ENCODE measurements at regions not wholly inside any gene's neighbourhood (a gene's known extent, or its start where the extent isn't known, plus 50 kb on each side); places are given as distances from the start of the nearest gene placed in this dataset.
"Not testable (repeated sequence)": the region's sequence is repeated elsewhere in the genome, so short reads cannot be mapped to it uniquely, and the experiment has no call there.

DNA sequence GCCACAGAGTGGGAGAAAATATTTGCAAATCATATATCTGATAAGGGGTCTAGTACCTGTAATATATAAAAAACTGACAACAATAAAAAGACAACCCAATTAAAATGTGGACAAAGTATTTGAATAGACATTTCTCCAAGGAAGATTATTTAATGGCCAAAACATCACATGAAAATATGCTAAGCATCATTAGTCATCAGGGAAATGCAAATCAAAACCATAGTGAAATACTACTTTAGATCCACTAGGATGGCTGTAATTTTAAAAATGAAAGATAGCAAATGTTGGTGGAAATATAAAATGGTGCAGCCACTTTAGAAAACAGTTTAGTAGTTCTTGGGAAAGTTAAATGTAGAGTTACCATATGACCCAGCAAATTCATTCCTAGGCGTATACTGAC, 118.7 kb upstream of the KIF26B start:
- in situ Hi-C loops (cut with MboI; ENCODE audit: low sequenced_read_pairs): loop anchor here (25.0 kb wide), 2 partner anchors 199 to 424 kb away; partner anchors contain the start of gene COX20

DNA sequence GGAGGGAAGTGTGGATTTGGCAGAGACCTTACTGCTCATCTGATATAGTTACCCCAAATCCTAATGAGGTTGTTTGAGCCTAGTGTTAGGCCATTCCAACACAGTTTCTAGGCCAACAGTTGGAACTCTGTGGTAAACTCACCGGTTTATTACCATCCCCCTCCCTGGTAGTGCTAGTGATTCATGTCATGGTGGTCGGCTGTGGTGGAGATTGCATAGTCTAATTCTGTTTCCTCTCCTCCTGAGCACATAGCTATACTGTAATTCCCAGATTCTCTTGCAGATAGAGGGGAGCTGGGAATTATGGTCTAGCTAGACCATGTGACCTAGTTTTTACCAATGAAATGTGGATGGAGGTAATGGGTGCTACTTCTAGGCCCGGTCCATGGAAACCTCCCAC, 123.7 kb upstream of the KIF26B start:
- in situ Hi-C loops (cut with MboI; ENCODE audit: low sequenced_read_pairs): loop anchor here (25.0 kb wide), 2 partner anchors 194 to 419 kb away; partner anchors contain the start of gene COX20

DNA sequence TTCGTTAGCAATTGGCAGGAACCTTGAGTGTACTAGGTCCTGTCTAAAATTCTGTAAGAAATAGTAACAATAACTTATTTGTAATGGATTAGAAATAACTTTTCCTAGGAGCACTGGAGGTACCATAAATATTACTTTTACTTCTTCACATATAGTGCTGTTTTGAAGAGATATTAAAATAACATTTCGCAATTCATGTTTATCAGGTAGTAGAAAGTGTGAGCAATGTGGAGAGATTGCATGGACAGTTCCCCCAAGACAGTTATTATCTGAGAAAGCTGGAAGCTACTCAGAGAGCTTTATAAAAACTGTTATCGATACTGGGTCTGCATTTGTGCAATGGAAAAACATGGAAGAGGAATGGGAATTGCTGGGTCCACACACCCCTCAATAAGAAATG, 128.5 kb upstream of the KIF26B start:
- in situ Hi-C loops (cut with MboI; ENCODE audit: low sequenced_read_pairs): loop anchor here (25.0 kb wide), 2 partner anchors 189 to 414 kb away; partner anchors contain the start of gene COX20

DNA sequence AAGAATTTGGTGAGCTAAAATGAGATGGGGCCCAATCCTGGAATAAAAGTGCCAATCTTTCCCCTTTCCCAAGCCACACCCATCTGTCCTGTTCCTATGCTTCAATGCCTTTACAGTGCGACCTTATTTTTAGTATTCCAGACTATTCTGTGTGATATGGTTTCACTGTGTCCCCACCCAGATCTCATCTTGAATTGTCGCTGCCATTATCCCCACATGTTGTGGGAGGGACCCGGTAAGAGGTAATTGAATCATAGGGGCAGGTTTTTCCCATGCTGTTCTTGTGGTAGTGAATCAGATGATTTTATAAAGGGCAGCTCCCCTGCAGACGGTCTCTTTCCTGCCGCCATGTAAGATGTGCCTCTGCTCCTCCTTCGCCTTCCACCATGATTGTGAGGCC, 129.3 kb upstream of the KIF26B start:
- in situ Hi-C loops (cut with MboI; ENCODE audit: low sequenced_read_pairs): loop anchor here (25.0 kb wide), 2 partner anchors 188 to 413 kb away; partner anchors contain the start of gene COX20

DNA sequence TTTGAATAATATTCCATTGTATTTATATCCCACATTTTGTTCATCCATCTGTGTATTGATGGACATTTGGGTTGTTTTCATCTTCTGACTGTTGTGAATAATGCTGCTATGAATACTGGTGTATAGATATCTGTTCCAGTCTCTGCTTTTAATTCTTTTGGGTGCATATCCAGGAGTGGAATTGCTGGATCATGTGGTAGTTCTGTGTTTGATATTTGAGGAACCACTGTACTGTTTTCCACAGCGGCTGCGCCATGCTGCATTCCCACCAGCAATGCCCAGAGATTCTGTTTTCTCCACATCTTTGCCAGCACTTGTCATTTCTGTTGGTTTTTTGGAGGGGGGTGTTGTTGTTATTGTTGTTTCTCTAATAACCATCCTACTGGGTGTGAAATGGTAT, 131.6 kb upstream of the KIF26B start:
- in situ Hi-C loops (cut with MboI; ENCODE audit: low sequenced_read_pairs): no loop called here

DNA sequence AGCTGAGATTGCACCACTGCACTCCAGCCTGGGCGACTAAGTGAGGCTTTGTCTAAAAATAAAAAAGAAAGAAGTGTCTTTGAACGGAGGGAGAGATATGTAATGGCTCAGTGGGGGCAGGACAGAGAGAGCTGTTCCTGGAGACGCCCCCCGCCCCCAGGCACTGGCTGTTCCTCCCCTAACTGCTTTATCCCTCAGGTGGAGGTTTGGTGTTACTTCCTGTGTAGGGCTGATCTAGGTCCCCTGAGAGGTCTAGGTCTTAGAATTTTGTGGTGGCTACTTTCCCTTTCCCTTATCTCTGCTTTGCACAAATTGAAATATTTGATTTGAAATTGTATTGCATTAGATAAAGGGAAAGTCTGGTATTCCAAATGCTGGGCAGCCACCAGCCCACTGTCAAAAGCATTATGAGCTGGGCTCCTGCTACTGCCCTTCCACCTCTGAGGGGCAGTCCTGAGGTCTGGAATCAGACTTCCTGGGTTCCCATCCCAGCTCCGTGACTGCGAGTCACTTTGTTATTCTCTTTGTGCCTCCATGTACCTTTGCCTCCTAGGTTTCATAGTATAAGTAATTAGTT, 134.8 kb upstream of the KIF26B start:
- in situ Hi-C loops (cut with MboI; ENCODE audit: low sequenced_read_pairs): no loop called here

DNA sequence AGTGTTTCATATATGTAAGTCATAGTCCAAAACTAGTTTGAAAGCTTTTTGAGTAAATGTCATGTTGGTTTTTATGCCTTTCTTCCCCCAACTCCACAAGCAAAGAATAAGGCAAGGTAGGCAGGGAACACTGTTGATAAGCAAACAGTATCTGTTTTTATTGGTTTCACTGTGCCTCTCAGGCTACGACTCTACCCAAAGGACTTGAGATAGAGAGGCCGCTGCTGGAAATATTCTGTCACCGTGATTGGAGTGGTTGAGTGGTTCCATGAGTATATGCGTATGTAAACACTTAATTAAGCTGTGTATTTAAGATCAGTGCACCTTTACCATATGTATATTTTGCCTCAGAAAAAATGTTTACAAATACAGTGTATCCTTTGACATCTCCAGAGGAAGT, 138.1 kb upstream of the KIF26B start:
- in situ Hi-C loops (cut with MboI; ENCODE audit: low sequenced_read_pairs): no loop called here

DNA sequence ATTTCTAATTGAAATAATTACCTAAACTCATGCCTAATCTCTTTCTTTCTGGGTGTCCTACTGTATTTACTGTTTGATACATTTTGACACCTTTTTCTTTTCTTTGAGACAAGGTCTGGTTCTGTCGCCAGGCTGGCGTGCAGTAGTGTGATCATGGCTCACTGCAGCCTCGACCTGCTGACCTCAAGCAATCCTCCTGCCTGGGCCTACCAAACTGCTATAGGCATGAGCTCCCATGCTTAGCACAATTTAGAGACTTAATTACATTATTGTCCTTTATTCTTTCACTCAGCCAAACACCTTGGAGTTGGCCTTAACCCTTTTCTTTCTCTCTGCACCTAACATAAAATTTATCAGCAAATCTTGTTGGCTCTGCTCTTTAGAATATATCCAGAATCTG, 139.8 kb upstream of the KIF26B start:
- in situ Hi-C loops (cut with MboI; ENCODE audit: low sequenced_read_pairs): no loop called here

DNA sequence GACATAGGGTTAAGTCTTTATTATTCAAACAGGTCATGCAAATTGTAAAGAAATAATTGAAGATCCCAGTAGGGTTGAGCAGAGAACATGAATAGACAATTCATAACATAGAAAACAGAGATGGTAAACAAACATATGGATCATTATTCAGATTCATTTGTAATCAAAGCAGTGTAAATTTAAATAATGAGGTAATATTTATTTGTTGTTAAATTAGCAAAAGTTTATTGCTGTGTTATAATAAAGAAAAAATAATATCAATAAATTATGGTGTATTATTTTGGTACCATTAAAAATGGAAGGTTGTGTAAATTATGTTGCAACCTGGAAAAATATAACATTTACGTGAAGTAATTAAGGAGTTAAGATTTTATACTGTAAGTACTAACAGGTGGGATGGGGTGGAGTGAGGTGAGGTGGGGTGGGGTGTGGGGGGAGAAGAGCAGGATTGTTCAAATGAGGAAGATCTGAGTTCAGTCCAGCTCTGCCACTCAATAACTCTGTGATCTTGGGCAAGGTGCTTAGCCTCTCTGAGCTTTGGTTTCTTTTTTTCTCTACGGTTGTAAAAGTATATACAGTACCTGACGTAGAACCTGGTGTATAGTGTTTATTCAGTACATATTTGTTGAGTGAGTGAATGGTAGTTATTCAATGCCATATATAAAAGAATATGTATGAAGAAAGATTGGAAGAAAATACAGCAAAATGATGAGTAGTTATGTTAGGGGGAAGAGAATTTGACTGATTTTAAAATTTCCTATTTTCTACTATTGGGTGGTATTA, 140.3 kb upstream of the KIF26B start:
- in situ Hi-C loops (cut with MboI; ENCODE audit: low sequenced_read_pairs): no loop called here

DNA sequence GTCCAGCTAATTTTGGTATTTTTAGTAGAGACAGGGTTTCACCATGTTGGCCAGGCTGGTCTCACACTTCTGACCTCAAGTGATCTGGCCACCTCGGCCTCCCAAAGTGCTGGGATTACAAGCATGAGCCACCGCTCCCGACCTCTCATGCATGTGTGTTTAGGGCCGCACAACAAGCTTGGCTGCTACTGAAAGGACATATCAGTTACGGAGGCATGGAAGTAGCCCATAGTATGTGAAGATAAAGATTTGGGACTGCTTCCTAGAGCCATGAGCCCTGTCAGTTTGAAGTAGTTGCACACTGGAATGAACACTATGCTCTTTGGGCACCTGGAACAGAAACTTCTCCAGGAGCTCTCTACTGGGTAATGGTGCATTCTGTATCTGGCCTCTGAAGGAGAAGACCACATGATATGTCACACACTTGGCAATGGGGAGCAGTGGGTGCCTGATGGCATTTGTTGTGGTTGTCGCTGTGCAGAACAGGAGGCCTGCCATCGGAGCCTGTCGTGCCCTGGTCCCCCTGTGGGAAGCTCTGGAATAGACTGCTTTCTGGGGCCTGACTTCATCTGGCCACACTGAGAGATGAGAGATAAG, 144.7 kb upstream of the KIF26B start:
- in situ Hi-C loops (cut with MboI; ENCODE audit: low sequenced_read_pairs): no loop called here

DNA sequence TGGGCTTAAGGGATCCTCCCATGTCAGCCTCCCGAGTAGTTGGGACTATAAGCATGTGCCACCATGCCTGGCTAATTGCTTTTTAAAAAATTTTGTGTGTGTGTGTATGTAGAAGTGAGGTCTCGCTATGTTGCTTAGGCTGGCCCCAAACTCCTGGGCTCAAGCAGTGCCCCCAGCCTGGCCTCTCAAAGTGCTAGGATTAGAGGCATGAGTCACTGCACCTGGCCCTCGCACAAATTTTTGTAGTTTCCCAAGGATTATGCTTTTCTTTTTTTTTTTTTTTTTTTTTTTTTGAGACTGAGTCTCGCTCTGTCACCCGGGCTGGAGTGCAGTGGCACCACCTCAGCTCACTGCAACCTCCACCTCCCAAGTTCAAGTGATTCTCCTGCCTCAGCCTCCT, 144.4 kb upstream of the HNRNPU start:
- in situ Hi-C loops (cut with MboI; ENCODE audit: low sequenced_read_pairs): no loop called here

DNA sequence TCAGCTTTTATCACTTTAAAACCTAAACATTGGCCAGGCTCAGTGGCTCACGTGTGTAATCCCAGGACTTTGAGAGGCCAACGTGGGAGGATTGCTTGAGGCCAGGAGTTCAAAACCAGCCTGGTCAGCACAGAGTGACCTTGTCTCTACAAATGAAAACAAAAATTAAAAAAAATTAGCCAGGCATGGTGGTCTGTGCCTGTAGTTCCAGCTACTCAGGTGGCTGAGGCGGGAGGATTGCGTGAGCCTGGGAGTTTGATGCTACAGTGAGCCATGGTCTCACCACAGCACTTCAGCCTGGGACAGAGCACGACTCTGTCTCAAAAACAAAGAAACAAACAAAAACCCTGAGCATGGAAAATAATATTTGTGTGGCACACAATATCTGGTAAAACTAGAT, 143.5 kb upstream of the HNRNPU start:
- in situ Hi-C loops (cut with MboI; ENCODE audit: low sequenced_read_pairs): no loop called here

DNA sequence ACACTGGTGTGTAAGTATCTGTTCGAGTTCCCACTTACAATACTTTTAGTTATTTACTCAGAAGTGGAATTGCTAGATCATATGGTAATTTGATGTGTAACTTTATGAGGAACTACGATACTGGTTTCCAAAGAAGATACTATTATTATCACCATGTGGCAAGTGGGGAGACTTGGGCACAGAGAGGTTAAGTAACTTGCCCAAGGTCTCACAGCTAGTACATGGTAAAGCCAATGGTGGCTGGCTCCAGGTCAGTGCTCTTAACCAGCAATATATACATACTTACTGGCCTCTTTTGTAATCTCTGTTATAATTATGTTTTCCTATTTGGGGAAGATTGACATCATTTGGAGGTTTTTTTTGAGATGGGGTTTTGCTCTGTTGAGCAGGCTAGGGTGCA, 138.9 kb upstream of the HNRNPU start:
- in situ Hi-C loops (cut with MboI; ENCODE audit: low sequenced_read_pairs): no loop called here

DNA sequence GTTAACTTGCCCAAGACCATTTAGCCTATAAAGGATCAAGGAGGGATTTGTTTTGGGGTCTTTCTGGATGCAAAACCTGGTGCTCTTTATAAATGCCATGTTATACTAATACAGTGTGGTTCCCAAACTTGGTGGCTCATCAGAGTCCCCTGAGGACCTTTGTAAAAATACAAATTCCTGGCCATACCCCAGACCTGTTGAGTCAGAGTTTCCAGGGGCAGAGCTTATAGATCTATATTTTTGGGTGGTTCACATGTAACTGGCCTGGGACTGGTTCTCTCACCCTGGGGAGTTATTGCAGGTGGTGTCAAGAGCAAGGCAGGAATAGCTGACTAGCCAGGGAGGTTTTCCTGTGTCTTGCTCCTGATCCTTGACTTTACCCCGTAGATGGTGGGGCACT, 136.9 kb upstream of the HNRNPU start:
- in situ Hi-C loops (cut with MboI; ENCODE audit: low sequenced_read_pairs): no loop called here

DNA sequence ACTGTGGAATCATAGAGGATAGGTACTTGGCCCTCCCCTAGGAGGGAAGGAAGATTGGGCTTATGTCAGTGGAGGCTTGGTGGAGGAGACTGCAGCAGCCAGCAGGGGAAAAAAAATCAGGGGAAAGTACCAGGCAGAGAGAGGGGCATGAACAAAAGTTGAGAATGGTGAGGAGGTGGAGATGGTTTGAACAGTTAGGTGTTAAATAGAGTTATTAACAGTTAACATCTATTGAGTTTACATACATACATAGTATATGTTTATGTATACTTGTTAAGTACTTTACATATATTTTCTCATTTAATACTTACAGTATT, 136.5 kb upstream of the HNRNPU start:
- in situ Hi-C loops (cut with MboI; ENCODE audit: low sequenced_read_pairs): no loop called here

DNA sequence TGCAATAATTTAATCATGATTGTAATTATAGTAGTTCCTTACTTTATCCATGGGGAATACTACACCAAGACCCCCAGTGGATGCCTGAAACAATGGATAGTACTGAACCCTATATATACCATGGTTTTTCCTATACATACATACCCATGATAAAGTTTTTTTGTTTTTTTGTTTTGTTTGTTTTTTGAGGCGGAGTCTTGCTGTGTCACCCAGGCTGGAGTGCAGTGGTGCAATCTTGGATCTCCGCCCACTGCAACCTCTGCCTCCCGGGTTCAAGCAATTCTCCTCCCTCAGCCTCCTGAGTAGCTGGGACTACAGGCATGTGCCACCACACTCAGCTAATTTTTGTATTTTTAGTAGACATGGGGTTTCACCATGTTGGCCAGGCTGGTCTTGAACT, 135.3 kb upstream of the HNRNPU start:
- in situ Hi-C loops (cut with MboI; ENCODE audit: low sequenced_read_pairs): not testable (repeated sequence)

DNA sequence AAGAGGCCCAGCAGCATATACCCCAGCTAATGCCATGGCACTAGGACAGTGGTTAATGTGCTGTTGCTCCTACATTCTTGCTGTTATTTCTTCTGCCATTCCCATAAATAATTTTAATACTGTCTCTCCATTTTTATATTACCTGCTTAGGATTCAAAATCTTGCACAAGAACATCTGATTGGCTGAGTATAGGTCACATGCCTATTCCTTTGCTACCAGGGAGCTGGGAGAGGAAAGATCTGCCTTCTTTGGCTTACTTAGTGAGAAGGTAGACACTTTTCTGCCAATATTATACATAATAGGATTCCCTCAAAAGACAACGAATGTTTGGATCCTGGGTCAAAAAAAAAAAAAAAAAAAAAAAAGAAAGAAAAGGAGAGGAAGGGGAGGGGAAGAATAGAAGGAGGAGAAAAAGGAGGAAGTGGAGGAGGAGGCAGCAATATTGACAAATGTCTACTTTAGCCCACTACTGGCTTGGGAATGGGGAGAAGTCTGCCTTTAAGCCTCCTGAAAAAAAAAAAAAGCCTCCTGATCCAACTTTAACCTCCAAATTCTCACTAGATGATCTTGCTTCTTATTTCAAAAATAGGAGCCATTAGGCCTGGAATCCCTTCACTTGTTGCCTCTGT, 134.5 kb upstream of the HNRNPU start:
- in situ Hi-C loops (cut with MboI; ENCODE audit: low sequenced_read_pairs): no loop called here

DNA sequence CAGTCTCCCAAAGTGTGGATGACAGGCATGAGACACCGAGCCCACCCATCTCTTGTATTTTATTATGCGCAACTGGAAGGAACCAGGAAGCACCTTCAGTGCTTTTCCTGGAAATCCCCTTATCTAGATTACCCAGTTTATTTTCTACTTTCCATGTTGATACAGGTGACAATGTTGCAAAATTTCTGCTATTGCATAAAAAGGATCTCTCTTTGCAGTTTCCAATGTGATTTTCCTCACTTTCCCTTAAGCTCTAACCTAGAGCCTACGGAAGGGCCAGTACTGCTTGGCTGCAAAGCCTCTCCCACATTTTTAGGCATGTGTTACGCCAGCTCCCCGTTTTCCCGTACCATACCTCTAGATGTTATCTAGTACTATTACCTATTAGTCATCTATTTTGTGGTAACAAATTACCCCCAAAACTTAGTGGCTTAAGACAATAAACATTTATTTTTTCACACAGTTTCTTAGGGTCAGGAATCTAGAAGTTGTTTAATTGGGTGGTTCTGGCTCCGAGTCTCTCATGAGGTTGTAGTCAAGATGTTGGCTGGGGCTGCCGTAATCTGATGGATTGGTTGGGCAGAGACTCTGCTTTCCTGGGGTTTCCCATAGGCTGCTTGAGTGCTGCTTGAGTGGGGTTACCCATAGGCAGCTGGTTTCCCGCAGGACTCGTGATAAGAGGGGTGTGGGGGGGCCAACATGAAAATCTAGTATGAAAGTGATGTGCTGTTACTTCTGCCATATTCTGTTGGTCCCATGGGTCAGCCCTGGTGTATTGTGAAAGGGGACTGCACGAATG, 131.5 kb upstream of the HNRNPU start:
- in situ Hi-C loops (cut with MboI; ENCODE audit: low sequenced_read_pairs): no loop called here

DNA sequence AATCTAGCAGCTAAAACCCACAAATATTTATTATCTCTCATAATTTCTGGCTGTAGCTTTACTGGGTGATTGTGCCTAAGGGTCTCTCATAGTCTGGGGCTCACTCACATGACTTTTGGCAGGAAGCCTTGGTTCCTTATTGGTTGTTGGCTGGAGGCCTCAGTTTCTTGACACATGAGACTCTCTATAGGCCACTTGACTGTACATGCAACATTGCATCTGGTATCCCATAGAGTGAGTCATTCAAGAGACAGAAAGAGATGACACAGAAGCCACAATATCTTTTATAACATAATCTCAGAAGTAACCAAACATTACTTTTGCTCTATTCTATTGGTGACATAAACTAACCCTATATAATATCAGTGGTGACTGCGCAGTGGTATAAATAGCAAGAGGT, 128.5 kb upstream of the HNRNPU start:
- in situ Hi-C loops (cut with MboI; ENCODE audit: low sequenced_read_pairs): no loop called here

DNA sequence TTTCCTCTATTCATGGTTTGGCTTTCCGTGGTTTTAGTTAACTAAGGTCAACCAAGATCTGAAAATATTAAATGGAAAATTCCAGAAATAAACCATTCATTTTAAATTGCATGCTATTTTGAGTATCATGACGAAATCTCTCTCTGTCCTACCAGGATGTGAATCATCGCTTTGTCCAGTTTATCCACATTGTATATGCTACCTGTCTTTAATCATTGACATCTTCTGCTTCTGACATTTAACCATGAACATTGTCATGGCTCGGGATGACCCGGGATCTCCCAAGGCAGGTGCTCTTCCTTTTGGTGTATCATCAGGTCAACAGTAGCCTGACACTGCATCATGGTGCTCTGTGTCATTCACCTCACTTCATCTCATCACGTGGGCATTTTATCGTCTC, 125.5 kb upstream of the HNRNPU start:
- in situ Hi-C loops (cut with MboI; ENCODE audit: low sequenced_read_pairs): no loop called here

DNA sequence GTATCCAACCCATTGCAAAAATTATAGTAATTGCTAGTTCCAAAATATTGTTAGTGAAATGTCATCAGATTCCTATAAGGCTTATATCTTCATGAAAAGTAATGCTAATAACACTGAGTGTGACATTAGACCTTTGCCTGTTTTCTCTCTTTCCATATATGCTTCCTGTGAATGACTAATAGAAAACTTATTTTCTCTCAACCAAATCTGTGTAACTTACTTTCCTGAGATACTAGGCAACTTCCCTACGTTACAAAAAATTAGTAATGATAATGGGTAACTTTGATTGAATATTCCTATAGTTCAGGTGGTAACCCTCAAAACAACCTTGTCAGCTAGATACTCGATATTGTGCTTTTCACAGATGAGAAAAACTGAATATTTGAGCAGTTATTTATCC, 124.2 kb upstream of the HNRNPU start:
- in situ Hi-C loops (cut with MboI; ENCODE audit: low sequenced_read_pairs): no loop called here

Measured in HL-60/S4 treated with phorbol 12-myristate 13-acetate at 8.2 ng/mL for 4 days and 3 days (cell line).